ENCODE measurements at regions not wholly inside any gene's neighbourhood (a gene's known extent, or its start where the extent isn't known, plus 50 kb on each side); places are given as distances from the start of the nearest gene placed in this dataset. TPM values are rescaled to one million over a fixed set of nuclear protein-coding genes. Genes with fewer than 3 reads are reported as not detected.

- TF ChIP-seq CTCF (IDR thresholded peaks at IDR 0.05; ENCODE audit: insufficient read depth, low read length), result no peak
- DNase-seq (ENCODE audit: low read depth), result no peak
These were observed 60.5 kb upstream of the FOXD3 start for GRCh38 chr1:63261736-63262458.

GRCh38 chr1:63262459-63262770 is 60.0 kb upstream of the FOXD3 start:
- no peak for TF ChIP-seq CTCF (IDR thresholded peaks at IDR 0.05; ENCODE audit: insufficient read depth, low read length)
- no peak for DNase-seq (ENCODE audit: low read depth)
- no peak overlapping the region for H3K4me3 ChIP-seq (ENCODE audit: low read depth, low read length)

More at GRCh38 chr1:63261736-63262458, 60.5 kb upstream of the FOXD3 start:
- H3K4me3 ChIP-seq (ENCODE audit: low read depth, low read length), result no peak overlapping the region

DNA sequence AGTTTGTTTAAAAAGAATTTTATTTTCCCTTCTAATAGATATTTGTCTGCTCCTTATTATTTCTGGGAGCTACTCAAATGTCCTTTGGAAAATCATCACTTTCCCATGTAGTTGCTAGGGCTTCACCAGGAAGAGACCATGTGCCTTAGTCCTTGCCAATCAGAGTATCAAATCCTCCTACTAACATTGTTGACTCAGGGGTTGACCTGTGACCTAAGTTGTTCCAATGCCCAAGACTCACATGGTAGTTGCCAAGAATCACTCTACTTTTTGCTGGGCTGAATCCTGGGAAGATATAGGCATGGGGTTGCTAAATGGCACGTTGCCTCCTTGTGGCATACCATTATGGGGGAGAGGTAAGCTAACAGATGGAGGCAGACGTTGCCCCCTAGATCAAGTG is 58.2 kb upstream of the FOXD3 start:
- no peak overlapping the region for H3K4me3 ChIP-seq (ENCODE audit: low read depth, low read length)
- TF ChIP-seq CTCF (IDR thresholded peaks at IDR 0.05; ENCODE audit: insufficient read depth, low read length), result no peak
- no peak for DNase-seq (ENCODE audit: low read depth)

DNA sequence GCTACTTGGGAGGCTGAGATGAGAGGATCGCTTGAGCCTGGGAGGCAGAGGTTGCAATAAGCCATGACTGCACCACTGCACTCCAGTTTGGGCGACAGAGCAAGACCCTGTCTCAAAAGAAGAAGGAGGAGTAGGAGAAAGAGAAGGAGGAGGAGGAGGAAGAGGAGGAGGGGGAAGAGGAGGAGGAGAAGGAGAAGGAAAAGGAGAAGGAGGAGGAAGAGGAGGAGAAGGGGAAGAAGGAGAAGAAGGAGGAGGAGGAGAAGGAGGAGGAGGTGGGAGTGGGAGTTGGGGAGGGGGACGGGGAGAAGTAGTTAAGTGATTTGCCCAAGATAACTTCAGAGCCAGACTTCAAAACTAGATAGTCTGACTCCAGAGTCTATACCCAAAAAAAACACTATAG is 55.5 kb upstream of the FOXD3 start:
- H3K4me3 ChIP-seq (ENCODE audit: low read depth, low read length), result no peak overlapping the region
- DNase-seq (ENCODE audit: low read depth), result no peak
- no peak for TF ChIP-seq CTCF (IDR thresholded peaks at IDR 0.05; ENCODE audit: insufficient read depth, low read length)

GRCh38 chr1:63268876-63269275 is 53.5 kb upstream of the FOXD3 start:
- no peak overlapping the region for H3K4me3 ChIP-seq (ENCODE audit: low read depth, low read length)
- no peak for DNase-seq (ENCODE audit: low read depth)
- no peak for TF ChIP-seq CTCF (IDR thresholded peaks at IDR 0.05; ENCODE audit: insufficient read depth, low read length)

GRCh38 chr1:63269571-63269970 is 52.8 kb upstream of the FOXD3 start:
- no peak for DNase-seq (ENCODE audit: low read depth)
- H3K4me3 ChIP-seq (ENCODE audit: low read depth, low read length), result no peak overlapping the region
- no peak for TF ChIP-seq CTCF (IDR thresholded peaks at IDR 0.05; ENCODE audit: insufficient read depth, low read length)

Small RNA genes in the stretch of these regions (small RNA-seq; reads per million reads assigned to genes)
- gene RNA5SP49, result not detected

Data from fibroblast of the aortic adventitia (primary cell).